ENCODE measurements at regions not wholly inside any gene's neighbourhood (a gene's known extent, or its start where the extent isn't known, plus 50 kb on each side); places are given as distances from the start of the nearest gene placed in this dataset.

DNA sequence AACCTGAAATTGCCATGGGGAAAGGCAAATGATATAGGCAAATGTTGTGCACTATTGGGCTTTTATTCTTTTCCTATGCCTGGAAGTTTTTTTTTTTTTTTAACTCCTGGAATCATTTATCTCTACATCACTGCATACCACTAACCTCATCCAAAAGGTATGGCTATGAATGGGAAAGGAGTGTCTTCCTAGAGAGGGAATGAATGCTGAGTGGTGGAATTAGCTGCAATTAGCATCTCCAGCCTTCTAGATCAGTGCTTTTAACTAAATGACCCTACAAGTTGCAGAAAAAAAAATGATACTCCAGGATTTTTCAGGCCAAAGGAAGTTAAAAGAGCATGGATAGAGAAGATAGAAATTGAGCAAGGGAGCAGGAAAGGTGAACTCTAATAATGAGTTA is 429.8 kb upstream of the PDZRN3 start (continued):
- TF ChIP-seq RARB (CRISPR knock-in tag; IDR thresholded peaks at IDR 0.05), result no peak
- TF ChIP-seq, protein P1, sequence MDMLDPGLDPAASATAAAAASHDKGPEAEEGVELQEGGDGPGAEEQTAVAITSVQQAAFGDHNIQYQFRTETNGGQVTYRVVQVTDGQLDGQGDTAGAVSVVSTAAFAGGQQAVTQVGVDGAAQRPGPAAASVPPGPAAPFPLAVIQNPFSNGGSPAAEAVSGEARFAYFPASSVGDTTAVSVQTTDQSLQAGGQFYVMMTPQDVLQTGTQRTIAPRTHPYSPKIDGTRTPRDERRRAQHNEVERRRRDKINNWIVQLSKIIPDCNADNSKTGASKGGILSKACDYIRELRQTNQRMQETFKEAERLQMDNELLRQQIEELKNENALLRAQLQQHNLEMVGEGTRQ (IDR thresholded peaks at IDR 0.05), result no peak
- no peak for TF ChIP-seq NPAS2 (CRISPR knock-in tag; IDR thresholded peaks at IDR 0.05; ENCODE audit: borderline replicate concordance)

DNA sequence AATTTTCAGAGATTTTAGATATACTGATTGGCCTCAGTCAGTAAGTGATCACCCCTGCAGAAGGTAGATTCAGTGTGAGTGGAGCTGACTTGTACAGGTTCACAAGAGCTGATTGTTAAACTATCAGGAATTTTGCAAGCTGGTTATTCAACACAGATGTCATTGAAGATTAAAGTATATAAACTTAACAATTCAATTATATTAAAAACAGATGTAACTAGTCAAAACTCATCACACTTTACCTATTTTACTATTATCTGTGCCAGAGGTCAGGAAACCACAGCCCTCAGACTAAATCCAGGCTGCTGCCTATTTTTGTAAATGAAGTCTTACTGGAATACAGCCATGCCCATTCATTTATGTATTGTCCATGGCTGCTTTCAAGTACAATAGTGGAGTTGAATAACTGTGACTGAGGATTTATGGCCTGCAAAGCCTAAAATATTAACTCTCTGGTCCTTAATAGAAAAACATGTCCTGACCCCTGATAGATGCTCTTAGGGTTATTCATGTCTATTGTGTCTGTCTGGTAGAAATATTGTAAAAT is 429.3 kb upstream of the PDZRN3 start:
- Histone ChIP-seq H3K4me3 (no peak overlapping the region), H3K9me3 (no peaks in the 10 kb centered on the region), H3K27ac (no peak overlapping the region), H3K4me1 (no peaks in the 10 kb centered on the region), H3K4me2 (no peak overlapping the region)
- CTCF ChIA-PET, result no interaction called here
- TF ChIP-seq FOSL2 (IDR thresholded peaks at IDR 0.05), result no peak
- no peak for TF ChIP-seq FOSL2 (CRISPR knock-in tag; IDR thresholded peaks at IDR 0.05)
- TF ChIP-seq SREBF2 (IDR thresholded peaks at IDR 0.05), result no peak
- no peak for TF ChIP-seq CHD2 (IDR thresholded peaks at IDR 0.05; ENCODE audit: low read length, partially characterized antibody)
- no peak for TF ChIP-seq NFE2L2 (conservative IDR thresholded peaks at IDR 0.05; ENCODE audit: low read length)
- TF ChIP-seq SMC3 (IDR thresholded peaks at IDR 0.05), result no peak
- no peak for TF ChIP-seq EP300 (IDR thresholded peaks at IDR 0.05)
- TF ChIP-seq ZSCAN20 (CRISPR knock-in tag; IDR thresholded peaks at IDR 0.05), result no peak
- TF ChIP-seq ZC3H11A (IDR thresholded peaks at IDR 0.05), result no peak
- TF ChIP-seq, protein P2, sequence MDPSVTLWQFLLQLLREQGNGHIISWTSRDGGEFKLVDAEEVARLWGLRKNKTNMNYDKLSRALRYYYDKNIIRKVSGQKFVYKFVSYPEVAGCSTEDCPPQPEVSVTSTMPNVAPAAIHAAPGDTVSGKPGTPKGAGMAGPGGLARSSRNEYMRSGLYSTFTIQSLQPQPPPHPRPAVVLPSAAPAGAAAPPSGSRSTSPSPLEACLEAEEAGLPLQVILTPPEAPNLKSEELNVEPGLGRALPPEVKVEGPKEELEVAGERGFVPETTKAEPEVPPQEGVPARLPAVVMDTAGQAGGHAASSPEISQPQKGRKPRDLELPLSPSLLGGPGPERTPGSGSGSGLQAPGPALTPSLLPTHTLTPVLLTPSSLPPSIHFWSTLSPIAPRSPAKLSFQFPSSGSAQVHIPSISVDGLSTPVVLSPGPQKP (IDR thresholded peaks at IDR 0.05; ENCODE audit: low read depth, low read length), result no peak
- TF ChIP-seq KDM5A (IDR thresholded peaks at IDR 0.05), result no peak
- no peak for TF ChIP-seq TFCP2L1 (CRISPR knock-in tag; IDR thresholded peaks at IDR 0.05)
- DNase-seq (ENCODE audit: low read depth in 1 of 2, low spot score in 1 of 2), result no peak
- POLR2A ChIA-PET, result no interaction called here
- ATAC-seq, result no peak
- no peak for FAIRE-seq

DNA sequence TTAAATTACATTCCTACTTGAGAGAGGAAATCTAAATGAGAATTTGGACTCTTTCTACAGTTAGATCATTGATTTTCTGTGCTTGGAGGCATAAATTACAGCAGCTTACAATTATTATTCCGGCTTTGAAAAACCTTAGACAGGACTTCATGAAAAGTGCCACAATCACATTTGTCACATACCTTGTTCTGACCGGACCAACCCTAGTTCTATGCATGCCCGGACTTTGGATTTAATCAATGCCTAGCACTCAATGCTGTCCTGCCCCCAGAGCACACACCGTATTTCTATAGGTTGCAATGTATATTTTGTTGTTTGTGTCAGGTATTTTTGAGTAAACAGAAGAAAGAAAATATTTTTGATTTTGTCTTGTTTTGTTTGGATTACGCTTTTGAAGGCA is 424.7 kb upstream of the PDZRN3 start:
- H3K4me1 ChIP-seq, result no peaks in the 10 kb centered on the region
- FAIRE-seq, result no peak
- ChIA-PET POLR2A (no interaction called here), CTCF (no interaction called here)
- TF ChIP-seq POLR2A (IDR thresholded peaks at IDR 0.05; ENCODE audit: low read length) (no peak), MYC (IDR thresholded peaks at IDR 0.05; ENCODE audit: borderline replicate concordance, low read length) (no peak), FOSB (CRISPR knock-in tag; IDR thresholded peaks at IDR 0.05) (no peak), ZFP36 (IDR thresholded peaks at IDR 0.05; ENCODE audit: borderline replicate concordance, partially characterized antibody) (no peak), ZC3H11A (IDR thresholded peaks at IDR 0.05) (no peak)
- TF ChIP-seq, protein P3, sequence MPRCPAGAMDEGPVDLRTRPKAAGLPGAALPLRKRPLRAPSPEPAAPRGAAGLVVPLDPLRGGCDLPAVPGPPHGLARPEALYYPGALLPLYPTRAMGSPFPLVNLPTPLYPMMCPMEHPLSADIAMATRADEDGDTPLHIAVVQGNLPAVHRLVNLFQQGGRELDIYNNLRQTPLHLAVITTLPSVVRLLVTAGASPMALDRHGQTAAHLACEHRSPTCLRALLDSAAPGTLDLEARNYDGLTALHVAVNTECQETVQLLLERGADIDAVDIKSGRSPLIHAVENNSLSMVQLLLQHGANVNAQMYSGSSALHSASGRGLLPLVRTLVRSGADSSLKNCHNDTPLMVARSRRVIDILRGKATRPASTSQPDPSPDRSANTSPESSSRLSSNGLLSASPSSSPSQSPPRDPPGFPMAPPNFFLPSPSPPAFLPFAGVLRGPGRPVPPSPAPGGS (IDR thresholded peaks at IDR 0.05), result no peak
- no peak overlapping the region for H3K4me3 ChIP-seq
- ATAC-seq, result no peak
- no peak for DNase-seq (ENCODE audit: low read depth in 1 of 2, low spot score in 1 of 2)
- whole genome bisulfite sequencing (ENCODE audit: missing lambda C conversion rate), result 7% methylated on average over 5 of the region's 5 CpGs
- H3K4me2 ChIP-seq, result no peak overlapping the region
- no peak overlapping the region for H3K27ac ChIP-seq
- no peaks in the 10 kb centered on the region for H3K9me3 ChIP-seq

DNA sequence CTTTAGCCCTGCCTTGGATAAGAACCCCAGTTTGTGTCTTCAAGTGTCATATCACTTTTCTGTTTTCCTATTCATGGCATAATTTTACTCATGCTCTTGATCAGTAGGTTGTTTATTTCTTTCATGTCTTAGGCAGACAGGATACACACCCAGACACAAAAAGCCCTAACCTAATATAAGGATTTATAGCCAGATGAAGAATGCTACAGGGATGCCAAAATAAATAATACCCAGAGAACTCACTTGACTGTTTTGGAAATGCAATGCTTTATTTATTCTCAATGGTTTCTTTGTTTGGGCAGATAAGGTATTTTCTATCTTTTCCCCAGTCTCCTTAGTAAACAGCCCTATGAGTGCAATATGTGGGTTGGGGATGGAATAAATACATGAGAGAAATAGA is 424.0 kb upstream of the PDZRN3 start:
- TF ChIP-seq MYC (IDR thresholded peaks at IDR 0.05; ENCODE audit: borderline replicate concordance, low read length) (no peak), ZC3H11A (IDR thresholded peaks at IDR 0.05) (no peak), SREBF2 (IDR thresholded peaks at IDR 0.05) (no peak), BHLHE40 (IDR thresholded peaks at IDR 0.05; ENCODE audit: low read depth, low read length) (no peak), MAZ (IDR thresholded peaks at IDR 0.05; ENCODE audit: borderline replicate concordance, low read depth, low read length) (no peak), PHF8 (IDR thresholded peaks at IDR 0.05; ENCODE audit: borderline replicate concordance, low read depth) (no peak), FOSL2 (IDR thresholded peaks at IDR 0.05) (no peak), FOSL2 (CRISPR knock-in tag; IDR thresholded peaks at IDR 0.05) (no peak), ZNF302 (CRISPR knock-in tag; IDR thresholded peaks at IDR 0.05) (no peak), HEYL (CRISPR knock-in tag; IDR thresholded peaks at IDR 0.05) (no peak), RNF2 (IDR thresholded peaks at IDR 0.05; ENCODE audit: borderline replicate concordance, low read depth) (no peak)
- TF ChIP-seq, protein P3 (IDR thresholded peaks at IDR 0.05), result no peak
- TF ChIP-seq, protein P4, sequence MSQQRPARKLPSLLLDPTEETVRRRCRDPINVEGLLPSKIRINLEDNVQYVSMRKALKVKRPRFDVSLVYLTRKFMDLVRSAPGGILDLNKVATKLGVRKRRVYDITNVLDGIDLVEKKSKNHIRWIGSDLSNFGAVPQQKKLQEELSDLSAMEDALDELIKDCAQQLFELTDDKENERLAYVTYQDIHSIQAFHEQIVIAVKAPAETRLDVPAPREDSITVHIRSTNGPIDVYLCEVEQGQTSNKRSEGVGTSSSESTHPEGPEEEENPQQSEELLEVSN (IDR thresholded peaks at IDR 0.05; ENCODE audit: borderline replicate concordance, low read depth), result no peak
- TF ChIP-seq, protein P5, sequence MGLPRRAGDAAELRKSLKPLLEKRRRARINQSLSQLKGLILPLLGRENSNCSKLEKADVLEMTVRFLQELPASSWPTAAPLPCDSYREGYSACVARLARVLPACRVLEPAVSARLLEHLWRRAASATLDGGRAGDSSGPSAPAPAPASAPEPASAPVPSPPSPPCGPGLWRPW (IDR thresholded peaks at IDR 0.05), result no peak
- no peak overlapping the region for H3K27ac ChIP-seq
- H3K4me2 ChIP-seq, result no peak overlapping the region
- no peak overlapping the region for H3K4me3 ChIP-seq
- no peaks in the 10 kb centered on the region for H3K4me1 ChIP-seq
- H3K9me3 ChIP-seq, result no peaks in the 10 kb centered on the region
- CTCF ChIA-PET, result no interaction called here
- ATAC-seq, result no peak
- no peak for DNase-seq (ENCODE audit: low read depth in 1 of 2, low spot score in 1 of 2)
- FAIRE-seq, result no peak
- POLR2A ChIA-PET, result no interaction called here
